ENCODE measurements at regions not wholly inside any gene's neighbourhood (a gene's known extent, or its start where the extent isn't known, plus 50 kb on each side); places are given as distances from the start of the nearest gene placed in this dataset.

- no peak for FAIRE-seq
- ChIA-PET CTCF (no interaction called here), POLR2A (no interaction called here)
- H3K27me3 ChIP-seq (ENCODE audit: control insufficient read depth in 2 of 2, insufficient read depth in 2 of 2, low read length in 2 of 2) = no peaks in the 10 kb centered on the region
- no peaks in the 10 kb centered on the region for H3K79me2 ChIP-seq (ENCODE audit: control insufficient read depth, insufficient read depth, low read length)
- H3K9me1 ChIP-seq (replicated peaks; ENCODE audit: control insufficient read depth, extremely low read depth, insufficient read depth, low read length) = no peaks in the 10 kb centered on the region
- H4K20me1 ChIP-seq (replicated peaks; ENCODE audit: control insufficient read depth, extremely low read depth, insufficient read depth, low read length) = no peaks in the 10 kb centered on the region
- H3K4me1 ChIP-seq (ENCODE audit: control insufficient read depth, extremely low read depth, insufficient read depth, low read length) = no peaks in the 10 kb centered on the region
- H3K9ac ChIP-seq (replicated peaks; ENCODE audit: extremely low read depth, insufficient read depth, low read length) = no peak overlapping the region
- DNase-seq (ENCODE audit: low read depth, low spot score) = no peak
- intact Hi-C loops (cut with micrococcal nuclease) = no loop called here
- dilution Hi-C loops (cut with MboI; ENCODE audit: extremely low pct_ligation_motif_present, low sequenced_read_pairs) = no loop called here
- no peaks in the 10 kb centered on the region for H3K9me3 ChIP-seq (replicated peaks; ENCODE audit: control insufficient read depth, insufficient read depth, low read length)
- no peak overlapping the region for H3K27ac ChIP-seq (ENCODE audit: insufficient read depth, low read depth, low read length)
- no peaks in the 10 kb centered on the region for H3K36me3 ChIP-seq (ENCODE audit: control insufficient read depth in 2 of 2, extremely low read depth in 1 of 2, insufficient read depth in 2 of 2, low read length in 2 of 2)
- no peak overlapping the region for H2AFZ ChIP-seq (ENCODE audit: low read depth, low read length)
- H3K4me2 ChIP-seq (ENCODE audit: insufficient read depth, low read length) = no peak overlapping the region
- no TSS peak for BruUV-seq (replicated peaks)
- no peak overlapping the region for H3K4me3 ChIP-seq (replicated peaks in 1 of 3; ENCODE audit: insufficient read depth in 1 of 3, low read depth in 1 of 3, low read length in 3 of 3)
- TF ChIP-seq GATA2 (IDR thresholded peaks at IDR 0.05; ENCODE audit: insufficient read depth, insufficient read length, low read depth, low read length) (no peak), FOS (IDR thresholded peaks at IDR 0.05; ENCODE audit: borderline replicate concordance, insufficient read depth, low read length) (no peak), POLR2A (IDR thresholded peaks at IDR 0.05; ENCODE audit: low read depth, low read length) (no peak), POLR2AphosphoS5 (IDR thresholded peaks at IDR 0.05; ENCODE audit: insufficient read depth, low read depth, low read length) (no peak), CTCF (IDR thresholded peaks at IDR 0.05; ENCODE audit: extremely low read depth in 1 of 2, insufficient read depth in 1 of 2, low read depth in 1 of 2, low read length in 2 of 2) (no peak), EZH2 (IDR thresholded peaks at IDR 0.05; ENCODE audit: borderline replicate concordance, low read depth, low read length, severe bottlenecking) (no peak), MYC (IDR thresholded peaks at IDR 0.05; ENCODE audit: low read depth, low read length) (no peak), MAX (IDR thresholded peaks at IDR 0.05; ENCODE audit: insufficient read depth, insufficient read length) (no peak), JUN (IDR thresholded peaks at IDR 0.05; ENCODE audit: borderline replicate concordance, insufficient read depth, insufficient read length, low read depth) (no peak)
Observed at GRCh38 chr4:72919937-72920336, 149.6 kb downstream of the COX18 start.
